UCSD-AML1 (cell line): ENCODE measurements at regions not wholly inside any gene's neighbourhood (a gene's known extent, or its start where the extent isn't known, plus 50 kb on each side); places are given as distances from the start of the nearest gene placed in this dataset.

ENCODE experiments used
- DNase-seq: peaks from one replicate; lab custom pipeline; 2025; ENCODE audit not compliant: unreplicated experiment; lab: John Stamatoyannopoulos, UW

GRCh38 chr6:22231616-22232015 is 65.2 kb downstream of the PRL start:
- no peak for DNase-seq

DNA sequence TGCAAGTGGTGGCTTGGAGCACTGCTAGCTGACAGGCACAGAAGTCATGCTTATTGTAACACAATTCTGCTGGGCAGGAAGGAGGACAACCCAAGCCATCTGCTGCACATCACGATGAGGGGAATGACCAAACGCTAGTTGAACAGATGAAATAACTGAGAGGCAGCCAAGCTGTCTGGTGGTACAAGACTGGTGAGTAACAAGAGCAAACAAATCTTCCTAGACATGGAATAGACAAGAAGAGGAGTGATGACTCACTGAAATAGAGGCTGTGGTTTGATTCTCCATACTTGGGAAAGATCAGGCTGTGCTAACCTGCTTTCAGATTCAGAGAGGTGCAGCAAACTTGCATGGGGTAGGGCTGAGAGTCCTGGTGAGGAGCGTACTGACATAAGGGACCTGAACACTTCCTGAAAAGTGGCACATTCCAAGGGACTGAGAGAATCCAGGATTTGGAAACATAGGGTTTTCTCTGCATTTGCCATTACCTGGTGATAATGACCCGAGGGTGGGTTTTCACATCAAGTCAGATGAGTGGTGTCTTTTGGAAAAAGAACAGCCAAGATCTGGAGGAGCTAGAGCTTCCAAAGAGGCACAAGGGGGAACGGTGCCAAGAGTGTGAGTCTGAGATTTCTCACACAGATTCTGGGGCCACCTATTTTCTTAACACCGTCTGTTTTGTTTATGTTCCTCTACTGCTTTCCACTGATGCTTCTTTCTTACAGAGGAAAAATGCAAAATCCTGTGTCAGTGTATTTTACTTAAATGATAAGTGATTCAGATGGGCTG is 60.0 kb downstream of the PRL start:
- no peak for DNase-seq
